ENCODE measurements at regions not wholly inside any gene's neighbourhood (a gene's known extent, or its start where the extent isn't known, plus 50 kb on each side); places are given as distances from the start of the nearest gene placed in this dataset.

- TF ChIP-seq CTCF (conservative IDR thresholded peaks at IDR 0.05; ENCODE audit: low read depth, low read length) (no peak), EZH2 (IDR thresholded peaks at IDR 0.05; ENCODE audit: borderline replicate concordance, low read depth, low read length, poor library complexity, severe bottlenecking) (no peak)
These were observed 279.6 kb upstream of the CLNK start for GRCh38 chr4:10963958-10964703.

Data from A673 (cell line).